ENCODE measurements at regions not wholly inside any gene's neighbourhood (a gene's known extent, or its start where the extent isn't known, plus 50 kb on each side); places are given as distances from the start of the nearest gene placed in this dataset.

DNA sequence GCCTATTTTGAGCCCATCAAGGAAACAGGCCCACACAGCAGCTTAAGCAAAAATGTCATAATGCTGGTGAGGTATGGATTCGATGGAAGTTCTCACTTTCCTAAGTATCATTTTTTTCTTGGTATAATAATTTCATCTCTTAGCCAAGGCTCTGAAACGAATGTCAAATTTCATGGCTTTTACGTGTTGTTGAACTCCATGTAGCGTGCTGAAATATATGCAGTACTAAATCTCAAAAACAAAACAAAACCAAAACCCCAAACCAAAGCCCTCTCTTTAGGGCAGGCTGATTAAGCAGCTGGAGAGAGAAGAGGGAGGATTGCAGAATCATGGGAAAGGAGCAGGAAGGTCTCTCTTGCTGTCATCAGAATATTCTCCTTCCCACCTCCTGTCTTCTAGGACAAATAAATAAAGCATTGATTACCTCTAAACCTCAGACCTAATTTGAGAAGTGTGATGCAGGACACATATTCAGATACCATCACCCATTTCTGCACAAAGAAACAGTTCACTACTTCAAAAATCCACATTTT, 58.3 kb downstream of the TMEM174 start:
- no peaks in the 10 kb centered on the region for H3K79me2 ChIP-seq (ENCODE audit: control insufficient read depth, low read length)
- H3K36me3 ChIP-seq (ENCODE audit: control insufficient read depth, low read length), result no peaks in the 10 kb centered on the region
- no peaks in the 10 kb centered on the region for H4K20me1 ChIP-seq (ENCODE audit: control insufficient read depth, insufficient read depth, low read depth, low read length)
- H3K9me2 ChIP-seq (replicated peaks; ENCODE audit: control insufficient read depth, low read length), result no peaks in the 10 kb centered on the region
- H3K4me3 ChIP-seq (ENCODE audit: low read length), result no peak overlapping the region
- H3K27ac ChIP-seq (ENCODE audit: low read depth, low read length), result no peak overlapping the region
- H3K4me2 ChIP-seq (ENCODE audit: low read length), result no peak overlapping the region
- H3K4me1 ChIP-seq (ENCODE audit: control insufficient read depth, low read length), result no peaks in the 10 kb centered on the region
- TF ChIP-seq, protein P1, sequence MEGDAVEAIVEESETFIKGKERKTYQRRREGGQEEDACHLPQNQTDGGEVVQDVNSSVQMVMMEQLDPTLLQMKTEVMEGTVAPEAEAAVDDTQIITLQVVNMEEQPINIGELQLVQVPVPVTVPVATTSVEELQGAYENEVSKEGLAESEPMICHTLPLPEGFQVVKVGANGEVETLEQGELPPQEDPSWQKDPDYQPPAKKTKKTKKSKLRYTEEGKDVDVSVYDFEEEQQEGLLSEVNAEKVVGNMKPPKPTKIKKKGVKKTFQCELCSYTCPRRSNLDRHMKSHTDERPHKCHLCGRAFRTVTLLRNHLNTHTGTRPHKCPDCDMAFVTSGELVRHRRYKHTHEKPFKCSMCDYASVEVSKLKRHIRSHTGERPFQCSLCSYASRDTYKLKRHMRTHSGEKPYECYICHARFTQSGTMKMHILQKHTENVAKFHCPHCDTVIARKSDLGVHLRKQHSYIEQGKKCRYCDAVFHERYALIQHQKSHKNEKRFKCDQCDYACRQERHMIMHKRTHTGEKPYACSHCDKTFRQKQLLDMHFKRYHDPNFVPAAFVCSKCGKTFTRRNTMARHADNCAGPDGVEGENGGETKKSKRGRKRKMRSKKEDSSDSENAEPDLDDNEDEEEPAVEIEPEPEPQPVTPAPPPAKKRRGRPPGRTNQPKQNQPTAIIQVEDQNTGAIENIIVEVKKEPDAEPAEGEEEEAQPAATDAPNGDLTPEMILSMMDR (IDR thresholded peaks at IDR 0.05; ENCODE audit: low read depth, low read length, poor library complexity, severe bottlenecking), result no peak
- no peak for TF ChIP-seq EZH2phosphoT487 (IDR thresholded peaks at IDR 0.05; ENCODE audit: borderline replicate concordance, low read length)
- H3F3A ChIP-seq (ENCODE audit: control insufficient read depth, insufficient read depth), result no peaks in the 10 kb centered on the region
- H3K27me3 ChIP-seq (ENCODE audit: control insufficient read depth, low read length), result peaks cover 14% of the 10 kb centered on the region
- H3K9me3 ChIP-seq (ENCODE audit: control insufficient read depth, insufficient read depth, low read length), result no peaks in the 10 kb centered on the region

DNA sequence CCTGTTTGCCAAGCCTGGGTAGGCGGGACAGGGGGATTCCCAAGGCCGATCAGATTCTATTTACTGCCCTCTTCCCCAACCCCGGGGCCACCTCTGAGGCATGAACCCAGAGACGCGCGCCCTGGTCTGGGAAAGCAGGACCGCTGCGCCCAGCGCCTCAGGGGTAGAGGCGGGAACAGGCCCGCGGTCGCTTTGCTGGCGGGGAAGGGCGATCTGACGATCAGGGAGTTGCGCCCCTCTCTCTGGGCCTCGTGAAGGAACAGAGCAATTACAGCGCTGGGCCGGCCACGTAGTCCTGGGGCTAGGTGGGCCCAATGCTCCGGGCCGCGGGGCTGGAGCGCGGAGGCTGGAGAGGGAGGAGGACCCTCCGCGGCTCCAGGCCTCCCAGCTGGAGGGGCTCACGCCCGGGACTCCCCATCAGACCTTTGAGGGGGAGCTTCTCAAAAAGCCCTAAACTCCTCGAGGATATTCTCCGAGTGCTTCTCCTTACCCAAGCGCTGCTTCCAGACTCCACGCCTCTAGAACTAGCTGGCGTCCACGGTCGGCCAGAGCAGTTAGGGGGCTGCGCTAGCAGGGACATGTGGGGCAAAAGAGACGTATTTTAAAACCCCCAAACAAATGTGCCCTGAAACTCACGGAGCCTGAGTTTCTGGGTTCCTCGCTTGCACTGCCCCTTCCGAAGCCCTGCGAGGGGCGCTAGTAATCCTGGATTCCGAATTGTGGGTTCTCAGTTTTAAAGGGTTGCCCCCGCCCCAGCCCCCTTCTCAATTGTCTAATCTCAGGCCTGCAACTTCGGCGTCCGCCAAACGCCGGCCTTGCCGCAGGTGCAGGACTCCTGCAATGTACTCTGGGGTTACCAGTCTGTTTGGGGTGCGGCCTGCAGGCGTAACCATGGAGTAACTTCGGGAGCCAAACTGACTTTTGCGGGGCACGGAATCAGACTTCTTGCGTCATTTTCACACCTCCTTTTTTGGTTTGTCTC, 57.6 kb downstream of the TMEM174 start:
- H3K36me3 ChIP-seq (ENCODE audit: control insufficient read depth, low read length), result no peaks in the 10 kb centered on the region
- H4K20me1 ChIP-seq (ENCODE audit: control insufficient read depth, insufficient read depth, low read depth, low read length), result no peaks in the 10 kb centered on the region
- no peak for TF ChIP-seq EZH2phosphoT487 (IDR thresholded peaks at IDR 0.05; ENCODE audit: borderline replicate concordance, low read length)
- TF ChIP-seq, protein P1 (IDR thresholded peaks at IDR 0.05; ENCODE audit: low read depth, low read length, poor library complexity, severe bottlenecking), result no peak
- H3K9me2 ChIP-seq (replicated peaks; ENCODE audit: control insufficient read depth, low read length), result no peaks in the 10 kb centered on the region
- H3K79me2 ChIP-seq (ENCODE audit: control insufficient read depth, low read length), result no peaks in the 10 kb centered on the region
- H3K9me3 ChIP-seq (ENCODE audit: control insufficient read depth, insufficient read depth, low read length), result no peaks in the 10 kb centered on the region
- H3K4me1 ChIP-seq (ENCODE audit: control insufficient read depth, low read length), result no peaks in the 10 kb centered on the region
- H3K27ac ChIP-seq (ENCODE audit: low read depth, low read length), result no peak overlapping the region
- H3K27me3 ChIP-seq (ENCODE audit: control insufficient read depth, low read length), result peaks cover 12% of the 10 kb centered on the region
- H3K4me3 ChIP-seq (ENCODE audit: low read length), result no peak overlapping the region
- H3K4me2 ChIP-seq (ENCODE audit: low read length), result no peak overlapping the region
- no peaks in the 10 kb centered on the region for H3F3A ChIP-seq (ENCODE audit: control insufficient read depth, insufficient read depth)

DNA sequence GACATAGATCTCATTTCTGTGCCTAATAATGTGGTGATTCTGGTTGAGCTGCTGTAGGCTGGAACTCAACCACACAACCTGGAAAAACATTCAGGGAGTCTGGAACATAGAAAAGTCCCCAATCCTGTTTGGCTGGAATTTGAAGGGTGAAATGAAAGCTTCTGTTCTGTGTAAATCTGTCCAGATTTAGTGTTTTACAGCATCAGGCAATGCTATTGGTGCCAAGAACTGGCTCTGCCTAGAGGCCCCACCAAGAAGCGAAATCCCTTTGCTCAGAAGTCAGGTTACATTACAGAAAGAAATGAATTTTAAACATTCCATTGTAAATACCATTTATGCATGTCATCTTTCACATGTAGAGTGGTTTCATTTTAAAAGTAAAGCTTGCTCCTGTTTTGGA, 56.3 kb downstream of the TMEM174 start:
- peaks cover 17% of the 10 kb centered on the region for H3K27me3 ChIP-seq (ENCODE audit: control insufficient read depth, low read length)
- H3K79me2 ChIP-seq (ENCODE audit: control insufficient read depth, low read length), result no peaks in the 10 kb centered on the region
- no peak overlapping the region for H3K4me3 ChIP-seq (ENCODE audit: low read length)
- no peaks in the 10 kb centered on the region for H3K36me3 ChIP-seq (ENCODE audit: control insufficient read depth, low read length)
- H3K4me1 ChIP-seq (ENCODE audit: control insufficient read depth, low read length), result no peaks in the 10 kb centered on the region
- no peaks in the 10 kb centered on the region for H3K9me2 ChIP-seq (replicated peaks; ENCODE audit: control insufficient read depth, low read length)
- no peak overlapping the region for H3K27ac ChIP-seq (ENCODE audit: low read depth, low read length)
- H3F3A ChIP-seq (ENCODE audit: control insufficient read depth, insufficient read depth), result no peaks in the 10 kb centered on the region
- no peak overlapping the region for H3K4me2 ChIP-seq (ENCODE audit: low read length)
- TF ChIP-seq, protein P1 (IDR thresholded peaks at IDR 0.05; ENCODE audit: low read depth, low read length, poor library complexity, severe bottlenecking), result no peak
- TF ChIP-seq EZH2phosphoT487 (IDR thresholded peaks at IDR 0.05; ENCODE audit: borderline replicate concordance, low read length), result no peak
- H4K20me1 ChIP-seq (ENCODE audit: control insufficient read depth, insufficient read depth, low read depth, low read length), result no peaks in the 10 kb centered on the region
- no peaks in the 10 kb centered on the region for H3K9me3 ChIP-seq (ENCODE audit: control insufficient read depth, insufficient read depth, low read length)
